ENCODE measurements at regions not wholly inside any gene's neighbourhood (a gene's known extent, or its start where the extent isn't known, plus 50 kb on each side); places are given as distances from the start of the nearest gene placed in this dataset.
"Not testable (repeated sequence)": the region's sequence is repeated elsewhere in the genome, so short reads cannot be mapped to it uniquely, and the experiment has no call there.

DNA sequence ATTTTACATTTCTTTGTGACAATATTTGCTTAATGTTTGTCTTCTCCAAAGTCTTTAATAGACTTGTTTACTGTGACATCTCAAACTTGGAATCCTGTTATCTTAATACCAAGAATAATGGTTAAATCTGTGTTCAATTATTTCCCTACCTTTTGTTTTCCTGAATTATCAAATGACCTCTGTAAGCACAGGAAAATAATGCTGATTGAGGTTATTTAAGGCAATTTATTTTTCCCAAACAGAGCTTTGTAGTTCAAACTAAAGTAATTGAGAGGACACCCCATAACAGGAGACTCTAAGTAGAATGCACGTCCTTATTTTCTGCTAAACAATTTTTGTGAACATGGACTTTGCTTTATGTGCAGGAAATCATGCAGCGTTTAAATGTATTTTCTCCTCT lies 195.0 kb downstream of the BTBD3 start:
- no peak overlapping the region for H3K4me3 ChIP-seq (ENCODE audit: low read depth, low read length)
- TF ChIP-seq, protein P1, sequence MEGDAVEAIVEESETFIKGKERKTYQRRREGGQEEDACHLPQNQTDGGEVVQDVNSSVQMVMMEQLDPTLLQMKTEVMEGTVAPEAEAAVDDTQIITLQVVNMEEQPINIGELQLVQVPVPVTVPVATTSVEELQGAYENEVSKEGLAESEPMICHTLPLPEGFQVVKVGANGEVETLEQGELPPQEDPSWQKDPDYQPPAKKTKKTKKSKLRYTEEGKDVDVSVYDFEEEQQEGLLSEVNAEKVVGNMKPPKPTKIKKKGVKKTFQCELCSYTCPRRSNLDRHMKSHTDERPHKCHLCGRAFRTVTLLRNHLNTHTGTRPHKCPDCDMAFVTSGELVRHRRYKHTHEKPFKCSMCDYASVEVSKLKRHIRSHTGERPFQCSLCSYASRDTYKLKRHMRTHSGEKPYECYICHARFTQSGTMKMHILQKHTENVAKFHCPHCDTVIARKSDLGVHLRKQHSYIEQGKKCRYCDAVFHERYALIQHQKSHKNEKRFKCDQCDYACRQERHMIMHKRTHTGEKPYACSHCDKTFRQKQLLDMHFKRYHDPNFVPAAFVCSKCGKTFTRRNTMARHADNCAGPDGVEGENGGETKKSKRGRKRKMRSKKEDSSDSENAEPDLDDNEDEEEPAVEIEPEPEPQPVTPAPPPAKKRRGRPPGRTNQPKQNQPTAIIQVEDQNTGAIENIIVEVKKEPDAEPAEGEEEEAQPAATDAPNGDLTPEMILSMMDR (IDR thresholded peaks at IDR 0.05; ENCODE audit: borderline replicate concordance, insufficient read depth, low read depth, low read length) = no peak

DNA sequence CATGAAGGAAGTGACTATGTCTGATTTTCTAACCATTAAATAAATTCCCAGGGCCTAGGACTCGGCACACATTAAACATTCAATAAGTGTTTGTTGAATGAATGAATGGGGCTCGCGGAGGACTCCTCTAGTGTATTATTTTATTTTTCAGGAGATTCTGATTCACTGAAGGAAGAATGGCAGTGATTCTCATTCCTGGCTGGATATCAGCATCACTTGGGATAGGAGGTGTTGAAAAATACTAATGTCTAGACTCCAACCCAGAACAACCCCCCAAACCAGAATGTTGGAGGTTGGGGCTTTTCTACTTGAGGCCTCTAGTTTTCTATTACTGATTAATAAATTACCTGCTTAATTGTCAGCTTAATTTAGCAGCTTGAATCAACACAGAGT lies 195.4 kb downstream of the BTBD3 start:
- H3K4me3 ChIP-seq (ENCODE audit: low read depth, low read length) = no peak overlapping the region
- TF ChIP-seq, protein P1 (IDR thresholded peaks at IDR 0.05; ENCODE audit: borderline replicate concordance, insufficient read depth, low read depth, low read length) = no peak

DNA sequence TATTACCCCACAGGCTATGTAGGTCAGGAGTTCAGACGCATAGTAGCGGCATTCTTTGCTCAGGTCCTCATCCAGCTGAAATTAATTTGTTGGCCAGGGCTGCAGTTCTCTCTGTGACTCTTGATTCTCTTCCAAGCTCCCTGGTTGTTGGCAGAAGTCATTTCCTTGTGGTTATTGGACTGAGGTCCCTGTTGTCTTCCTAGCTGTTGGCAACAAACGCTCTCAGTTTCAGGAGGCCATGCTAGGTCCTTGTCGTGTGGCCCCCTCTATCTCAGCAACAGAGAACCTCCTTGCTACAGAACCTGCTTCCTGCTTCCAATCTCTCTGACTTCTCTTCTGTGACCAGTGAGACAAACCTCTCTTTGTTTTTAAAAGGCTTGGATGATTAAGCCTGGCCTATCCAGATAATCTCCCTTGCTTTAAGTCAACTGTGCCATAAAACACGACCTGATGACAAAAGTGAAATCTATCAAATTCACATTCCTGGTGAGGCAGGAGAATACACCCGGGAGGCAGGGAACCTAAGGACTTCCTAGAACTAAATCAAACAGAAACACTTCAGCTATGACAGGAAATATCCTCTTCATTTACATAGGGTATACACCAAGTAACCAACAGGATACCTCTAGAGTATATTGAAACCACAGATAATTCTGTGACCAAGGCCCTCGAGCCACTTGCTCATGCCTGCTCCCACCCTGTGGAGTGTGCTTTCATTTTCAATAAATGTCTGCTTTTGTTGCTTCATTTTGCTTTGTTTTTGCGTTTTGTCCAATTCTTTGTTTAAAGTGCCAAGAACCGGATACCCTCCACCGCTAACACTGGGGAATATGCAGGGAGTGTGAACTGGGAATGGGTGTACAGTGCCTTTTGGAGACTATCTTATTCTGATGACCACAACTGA lies 196.0 kb downstream of the BTBD3 start:
- H3K4me3 ChIP-seq (ENCODE audit: low read depth, low read length) = no peak overlapping the region
- TF ChIP-seq, protein P1 (IDR thresholded peaks at IDR 0.05; ENCODE audit: borderline replicate concordance, insufficient read depth, low read depth, low read length) = no peak

DNA sequence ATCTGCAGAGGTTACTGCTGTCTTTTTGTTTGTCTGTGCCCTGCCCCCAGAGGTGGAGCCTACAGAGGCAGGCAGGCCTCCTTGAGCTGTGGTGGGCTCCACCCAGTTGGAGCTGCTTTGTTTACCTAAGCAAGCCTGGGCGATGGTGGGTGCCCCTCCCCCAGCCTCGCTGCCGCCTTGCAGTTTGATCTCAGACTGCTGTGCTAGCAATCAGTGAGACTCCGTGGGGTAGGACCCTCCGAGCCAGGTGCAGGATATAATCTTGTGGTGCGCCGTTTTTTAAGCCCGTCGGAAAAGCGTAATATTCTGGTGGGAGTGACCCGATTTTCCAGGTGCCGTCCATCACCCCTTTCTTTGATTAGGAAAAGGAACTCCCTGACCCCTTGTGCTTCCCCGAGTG lies 211.4 kb downstream of the BTBD3 start:
- H3K4me3 ChIP-seq (ENCODE audit: low read depth, low read length) = not testable (repeated sequence)

DNA sequence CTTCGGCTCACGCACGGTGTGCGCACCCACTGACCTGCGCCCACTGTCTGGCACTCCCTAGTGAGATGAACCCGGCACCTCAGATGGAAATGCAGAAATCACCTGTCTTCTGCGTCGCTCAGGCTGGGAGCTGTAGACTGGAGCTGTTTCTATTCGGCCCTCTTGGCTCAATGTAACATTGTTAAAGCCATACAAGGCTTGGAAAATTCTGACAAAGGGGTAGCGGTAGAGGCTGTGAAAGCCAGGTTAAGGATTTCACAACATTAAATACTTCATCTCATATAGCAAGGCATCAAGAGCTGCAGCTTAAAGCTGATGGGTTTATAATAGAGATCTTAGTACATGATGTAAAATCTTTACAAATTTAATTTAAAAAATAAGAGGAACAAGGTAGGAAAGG lies 211.8 kb downstream of the BTBD3 start:
- not testable (repeated sequence) for H3K4me3 ChIP-seq (ENCODE audit: low read depth, low read length)

DNA sequence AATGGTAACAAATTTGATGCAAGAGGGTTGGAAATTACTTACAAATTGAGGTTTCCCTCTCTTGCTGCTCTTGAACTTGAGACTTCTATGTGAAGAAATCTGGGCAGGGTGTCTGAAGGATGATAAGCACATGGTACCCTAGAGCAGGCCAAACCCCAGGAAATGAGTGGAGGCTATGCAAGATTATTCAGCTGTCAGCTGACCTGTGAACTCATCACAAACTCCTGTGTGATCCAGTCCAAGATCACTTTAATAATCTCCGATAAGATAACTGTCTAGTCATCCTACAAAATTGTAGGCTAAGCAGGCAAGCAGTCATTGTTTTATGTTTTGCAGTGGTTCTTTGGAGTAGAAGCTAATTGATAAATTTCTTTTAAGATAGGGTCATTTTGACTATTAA lies 213.1 kb downstream of the BTBD3 start:
- no peak overlapping the region for H3K4me3 ChIP-seq (ENCODE audit: low read depth, low read length)
- TF ChIP-seq, protein P1 (IDR thresholded peaks at IDR 0.05; ENCODE audit: borderline replicate concordance, insufficient read depth, low read depth, low read length) = no peak

DNA sequence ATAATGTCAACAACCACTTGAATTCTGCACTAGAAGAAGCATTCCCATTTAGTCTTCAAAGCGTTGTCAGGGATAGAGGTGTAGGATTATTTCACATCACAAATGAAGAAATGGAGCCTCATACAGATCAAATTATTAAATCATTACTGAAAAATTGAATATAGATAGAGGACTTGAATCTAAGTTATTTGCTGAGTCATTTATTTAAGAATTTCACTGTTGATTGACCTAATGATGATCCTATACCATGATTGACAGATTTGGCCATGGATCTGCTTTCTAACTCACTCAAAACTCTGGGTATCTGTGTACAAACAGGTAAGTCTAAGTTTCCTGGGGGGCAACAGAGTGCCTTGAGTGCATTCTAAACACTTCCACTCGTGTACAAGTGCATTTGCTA lies 215.9 kb downstream of the BTBD3 start:
- TF ChIP-seq, protein P1 (IDR thresholded peaks at IDR 0.05; ENCODE audit: borderline replicate concordance, insufficient read depth, low read depth, low read length) = no peak

DNA sequence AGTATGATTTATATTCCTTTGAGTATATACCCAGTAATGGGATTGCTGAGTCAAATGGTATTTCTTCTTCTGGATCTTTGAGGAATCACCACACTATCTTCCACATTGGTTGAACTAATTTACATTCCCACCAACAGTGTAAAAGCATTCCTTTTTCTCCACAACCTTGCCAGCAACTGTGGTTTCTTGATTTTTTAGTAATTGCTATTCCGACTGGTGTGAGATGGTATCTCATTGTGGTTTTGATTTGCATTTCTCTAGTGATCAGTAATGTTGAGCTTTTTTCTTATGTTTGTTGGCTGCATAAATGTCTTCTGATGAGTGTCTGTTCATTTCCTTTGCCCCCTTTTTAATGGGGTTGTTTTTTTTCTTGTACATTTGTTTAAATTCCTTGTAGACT lies 228.3 kb downstream of the BTBD3 start:
- H3K4me3 ChIP-seq (ENCODE audit: low read depth, low read length) = not testable (repeated sequence)

More for the DNA sequence above, 215.9 kb downstream of the BTBD3 start:
- H3K4me3 ChIP-seq (ENCODE audit: low read depth, low read length) = no peak overlapping the region

DNA sequence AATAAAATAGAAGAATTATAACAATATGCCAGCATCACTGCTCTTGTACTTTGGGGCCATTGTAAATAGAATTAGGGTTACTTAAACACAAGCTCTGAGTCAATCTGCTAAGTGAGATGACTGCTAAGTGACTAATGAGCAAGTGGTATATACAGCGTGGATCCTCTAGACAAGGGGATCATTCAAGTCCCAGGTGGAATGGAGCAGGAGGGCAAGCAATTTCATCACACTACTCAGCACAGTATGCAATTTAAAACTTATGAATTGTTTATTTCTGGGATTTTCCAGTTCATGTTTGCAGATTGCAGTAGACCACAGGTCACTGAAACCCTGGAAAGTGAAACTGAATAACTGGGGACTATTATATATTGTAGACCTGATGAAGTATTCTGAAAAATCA lies 235.3 kb downstream of the BTBD3 start:
- TF ChIP-seq, protein P1 (IDR thresholded peaks at IDR 0.05; ENCODE audit: borderline replicate concordance, insufficient read depth, low read depth, low read length) = no peak
- no peak overlapping the region for H3K4me3 ChIP-seq (ENCODE audit: low read depth, low read length)

Measured in GM12875 (cell line).